ENCODE measurements at regions not wholly inside any gene's neighbourhood (a gene's known extent, or its start where the extent isn't known, plus 50 kb on each side); places are given as distances from the start of the nearest gene placed in this dataset.

- CTCF ChIA-PET, result no interaction called here
- WGBS (ENCODE audit: insufficient coverage), result 58% methylated on average over 7 of the region's 12 CpGs
- H2AFZ ChIP-seq (ENCODE audit: insufficient read depth, low read depth, low read length, poor library complexity, severe bottlenecking), result no peak overlapping the region
These were observed 448.2 kb upstream of the FAT1 start for GRCh38 chr4:187171706-187172339.

GRCh38 chr4:187172340-187172761 lies 448.7 kb upstream of the FAT1 start:
- Mint-ChIP-seq H3K9me3 (ENCODE audit: insufficient read depth) (no peaks in the 10 kb centered on the region), H3K4me3 (no peak overlapping the region), H3K27ac (no peak overlapping the region), H3K4me1 (no peaks in the 10 kb centered on the region), H3K27me3 (no peaks in the 10 kb centered on the region)
- ATAC-seq (ENCODE audit: low read depth) (no peak), DNase-seq (no peak)
- Histone ChIP-seq H3K9me3 (ENCODE audit: control extremely low read depth in 1 of 3, control insufficient read depth in 2 of 3, insufficient read depth in 1 of 3, low read length in 2 of 3) (peaks cover 0 to 13% (median 0%) of the 10 kb centered on the region in 3 donors), H3K79me2 (ENCODE audit: control insufficient read depth, insufficient read depth, low read length) (no peaks in the 10 kb centered on the region), H4K20me1 (ENCODE audit: control insufficient read depth, insufficient read depth, low read length, poor library complexity, severe bottlenecking) (no peaks in the 10 kb centered on the region), H3K4me2 (replicated peaks; ENCODE audit: low read depth, low read length, poor library complexity, severe bottlenecking) (no peak overlapping the region), H2AFZ (ENCODE audit: insufficient read depth, low read depth, low read length, poor library complexity, severe bottlenecking) (no peak overlapping the region), H3K36me3 (replicated peaks in 1 of 2; ENCODE audit: control extremely low read depth in 1 of 2, control insufficient read depth in 1 of 2, extremely low read depth in 1 of 2, insufficient read depth in 2 of 2, low read length in 1 of 2) (no peaks in the 10 kb centered on the region), H3K4me1 (ENCODE audit: control insufficient read depth in 2 of 2, insufficient read depth in 2 of 2, low read length in 2 of 2) (no peaks in the 10 kb centered on the region), H3K4me3 (ENCODE audit: control extremely low read depth in 1 of 5, extremely low read depth in 1 of 5, insufficient read depth in 1 of 5, low read depth in 2 of 5, low read length in 4 of 5) (no peak overlapping the region), H3K27ac (ENCODE audit: low read length in 2 of 2) (no peak overlapping the region), H3K27me3 (replicated peaks in 1 of 4; ENCODE audit: control extremely low read depth in 1 of 4, control insufficient read depth in 3 of 4, insufficient read depth in 4 of 4, low read length in 3 of 4) (no peaks in the 10 kb centered on the region), H3K9ac (ENCODE audit: low read length) (no peak overlapping the region)
- WGBS (ENCODE audit: insufficient coverage), result 69% methylated on average over 4 of the region's 7 CpGs
- TF ChIP-seq CTCF (IDR thresholded peaks at IDR 0.05) (no peak), EZH2 (IDR thresholded peaks at IDR 0.05; ENCODE audit: borderline replicate concordance, insufficient read depth, low read depth, low read length, poor library complexity, severe bottlenecking) (no peak)
- intact Hi-C loops (cut with micrococcal nuclease), result no loop called here
- ChIA-PET POLR2A (no interaction called here), CTCF (no interaction called here)

More at GRCh38 chr4:187171706-187172339, 448.2 kb upstream of the FAT1 start:
- no peak overlapping the region for H3K27ac ChIP-seq (ENCODE audit: low read length in 2 of 2)
- no peaks in the 10 kb centered on the region for H3K36me3 ChIP-seq (replicated peaks in 1 of 2; ENCODE audit: control extremely low read depth in 1 of 2, control insufficient read depth in 1 of 2, extremely low read depth in 1 of 2, insufficient read depth in 2 of 2, low read length in 1 of 2)
- H3K9ac ChIP-seq (ENCODE audit: low read length), result no peak overlapping the region
- no peak overlapping the region for H3K4me3 ChIP-seq (ENCODE audit: control extremely low read depth in 1 of 5, extremely low read depth in 1 of 5, insufficient read depth in 1 of 5, low read depth in 2 of 5, low read length in 4 of 5)
- peaks cover 0 to 12% (median 0%) of the 10 kb centered on the region in 3 donors for H3K9me3 ChIP-seq (ENCODE audit: control extremely low read depth in 1 of 3, control insufficient read depth in 2 of 3, insufficient read depth in 1 of 3, low read length in 2 of 3)
- H3K4me1 ChIP-seq (ENCODE audit: control insufficient read depth in 2 of 2, insufficient read depth in 2 of 2, low read length in 2 of 2), result no peaks in the 10 kb centered on the region
- ATAC-seq (ENCODE audit: low read depth), result no peak
- H4K20me1 ChIP-seq (ENCODE audit: control insufficient read depth, insufficient read depth, low read length, poor library complexity, severe bottlenecking), result no peaks in the 10 kb centered on the region
- Mint-ChIP-seq H3K27ac (no peak overlapping the region), H3K4me1 (no peaks in the 10 kb centered on the region), H3K9me3 (ENCODE audit: insufficient read depth) (no peaks in the 10 kb centered on the region), H3K27me3 (no peaks in the 10 kb centered on the region), H3K4me3 (no peak overlapping the region)
- DNase-seq, result no peak
- no peaks in the 10 kb centered on the region for H3K79me2 ChIP-seq (ENCODE audit: control insufficient read depth, insufficient read depth, low read length)
- H3K4me2 ChIP-seq (replicated peaks; ENCODE audit: low read depth, low read length, poor library complexity, severe bottlenecking), result no peak overlapping the region
- POLR2A ChIA-PET, result no interaction called here
- intact Hi-C loops (cut with micrococcal nuclease), result no loop called here
- no peaks in the 10 kb centered on the region for H3K27me3 ChIP-seq (replicated peaks in 1 of 4; ENCODE audit: control extremely low read depth in 1 of 4, control insufficient read depth in 3 of 4, insufficient read depth in 4 of 4, low read length in 3 of 4)
- TF ChIP-seq CTCF (IDR thresholded peaks at IDR 0.05) (no peak), EZH2 (IDR thresholded peaks at IDR 0.05; ENCODE audit: borderline replicate concordance, insufficient read depth, low read depth, low read length, poor library complexity, severe bottlenecking) (no peak)

Measured in B cell (primary cell).